Common myeloid progenitor, CD34-positive (primary cell): ENCODE measurements at regions not wholly inside any gene's neighbourhood (a gene's known extent, or its start where the extent isn't known, plus 50 kb on each side); places are given as distances from the start of the nearest gene placed in this dataset.

ENCODE experiments used
- CTCF ChIA-PET: fragments of 350-600 bp; sonication (Branson Sonifier 250); formaldehyde crosslinking; loops from one replicate; lab custom pipeline; 2021; ENCODE audit warnings: antibody characterized with exemption; lab: Charles Lee
- POLR2A ChIA-PET: fragments of 350-600 bp; sonication (Branson Sonifier 250); formaldehyde crosslinking; loops from one replicate; lab custom pipeline; 2021; ENCODE audit warnings: antibody characterized with exemption; lab: Charles Lee
- DNase-seq, 3 donors: peaks; one replicate each; pipeline versions ENCODE4 v3.0.0 to v3.0.0-alpha.2; 2013
- H3K27ac ChIP-seq, 2 experiments: 1 replicate in 1 of 2; 2 replicates in 1 of 2; pipeline ENCODE4 v1.7.0; 2013; ENCODE audit warnings: inconsistent platforms in 2 of 2, low read length in 2 of 2, mild to moderate bottlenecking in 2 of 2, low read depth in 1 of 2, moderate library complexity in 1 of 2; ENCODE audit not compliant: severe bottlenecking in 2 of 2, insufficient read depth in 1 of 2, poor library complexity in 1 of 2
- H3K27me3 ChIP-seq, 5 experiments: replicated peaks in 2 of 5; 1 replicate in 3 of 5; 2 replicates in 2 of 5; pipeline versions ENCODE4 v1.6.1 to v1.7.0; 2013; ENCODE audit warnings: low read length in 4 of 5, mild to moderate bottlenecking in 2 of 5, moderate library complexity in 2 of 5, inconsistent platforms in 1 of 5; ENCODE audit not compliant: insufficient read depth in 5 of 5, control insufficient read depth in 4 of 5
- H3K36me3 ChIP-seq, 4 experiments: 1 replicate in 2 of 4; 2 replicates in 2 of 4; pipeline versions ENCODE4 v1.6.1 to v1.7.0; 2013; ENCODE audit warnings: low read length in 3 of 4, control low read depth in 1 of 4, mild to moderate bottlenecking in 1 of 4; ENCODE audit not compliant: control insufficient read depth in 4 of 4, insufficient read depth in 4 of 4
- H3K4me1 ChIP-seq, 4 experiments: 1 replicate in 3 of 4; 2 replicates in 1 of 4; pipeline versions ENCODE4 v1.6.1 to v1.7.1; 2013; ENCODE audit warnings: low read length in 3 of 4, mild to moderate bottlenecking in 3 of 4, control low read depth in 1 of 4, inconsistent platforms in 1 of 4, moderate library complexity in 1 of 4; ENCODE audit not compliant: control insufficient read depth in 4 of 4, insufficient read depth in 4 of 4; ENCODE audit errors: control extremely low read depth in 1 of 4
- H3K4me3 ChIP-seq, 7 experiments: 1 replicate in 4 of 7; 2 replicates in 3 of 7; pipeline versions ENCODE4 v1.5.1 to v1.7.0; 2013; ENCODE audit warnings: mild to moderate bottlenecking in 7 of 7, low read length in 6 of 7, moderate library complexity in 6 of 7, inconsistent platforms in 2 of 7, low read depth in 2 of 7, control low read depth in 1 of 7; ENCODE audit not compliant: insufficient read depth in 4 of 7, control insufficient read depth in 1 of 7; ENCODE audit errors: extremely low read depth in 1 of 7
- H3K9me3 ChIP-seq, 5 experiments: 1 replicate in 4 of 5; 2 replicates in 1 of 5; pipeline versions ENCODE4 v1.6.1 to v1.7.1; 2013; ENCODE audit warnings: low read length in 4 of 5, mild to moderate bottlenecking in 2 of 5, inconsistent platforms in 1 of 5, low read depth in 1 of 5, moderate library complexity in 1 of 5; ENCODE audit not compliant: control insufficient read depth in 4 of 5, insufficient read depth in 2 of 5; ENCODE audit errors: control extremely low read depth in 1 of 5
- WGBS: methylation state at CpG from one replicate; pipeline ENCODE4 v1.1.5; 2013; ENCODE audit not compliant: insufficient coverage; 5-methylcytosine and 5-hydroxymethylcytosine counted together

GRCh38 chr7:93725954-93726353 is 151.4 kb upstream of the CALCR start:
- POLR2A ChIA-PET, result no interaction called here
- DNase-seq, result no peak
- H3K4me3 ChIP-seq, result no peak overlapping the region
- 92% methylated on average over 1 of the region's 4 CpGs for WGBS
- no peaks in the 10 kb centered on the region for H3K4me1 ChIP-seq
- H3K9me3 ChIP-seq, result no peaks in the 10 kb centered on the region
- H3K36me3 ChIP-seq, result no peaks in the 10 kb centered on the region
- H3K27ac ChIP-seq, result no peak overlapping the region
- CTCF ChIA-PET, result no interaction called here
- peaks cover 0 to 5% (median 0%) of the 10 kb centered on the region in 5 experiments for H3K27me3 ChIP-seq

DNA sequence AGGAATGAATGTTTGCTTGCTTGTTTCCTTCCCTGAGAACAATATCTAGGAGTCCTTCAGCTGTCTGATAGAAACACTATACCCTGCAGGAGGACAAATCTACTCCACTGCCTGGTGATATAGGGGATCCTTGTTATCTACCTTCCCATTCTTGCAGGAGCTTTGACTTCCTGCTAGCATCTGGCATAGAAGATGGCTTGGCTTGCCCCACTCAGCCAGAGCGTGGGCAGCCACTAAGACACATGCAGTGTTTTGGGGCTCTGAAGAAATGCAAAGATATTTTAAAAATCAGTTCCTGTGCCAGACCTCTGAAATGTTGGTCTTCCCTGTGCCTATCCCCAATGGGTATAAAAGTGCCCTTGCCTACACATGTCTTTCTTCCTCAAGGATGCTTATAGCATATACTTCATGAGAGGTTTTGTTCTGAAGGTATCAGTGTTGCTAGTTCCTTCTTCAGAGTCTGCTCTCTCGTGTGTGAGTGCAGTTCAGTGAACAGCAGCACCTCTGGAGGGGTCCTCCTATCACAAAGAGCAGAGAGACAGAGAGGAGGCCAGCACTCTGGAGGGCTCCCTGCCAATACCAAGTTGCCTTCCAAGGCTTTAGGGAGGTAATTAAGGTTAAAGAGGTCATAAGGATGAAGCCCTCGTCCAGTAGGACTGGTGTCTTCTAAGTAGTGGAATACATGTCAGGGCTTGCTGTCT is 149.1 kb upstream of the CALCR start:
- H3K4me1 ChIP-seq, result no peaks in the 10 kb centered on the region
- H3K36me3 ChIP-seq, result no peaks in the 10 kb centered on the region
- peaks cover 0 to 3% (median 0%) of the 10 kb centered on the region in 5 experiments for H3K27me3 ChIP-seq
- H3K4me3 ChIP-seq, result no peak overlapping the region
- 100% methylated on average over 2 of the region's 3 CpGs for WGBS
- H3K9me3 ChIP-seq, result no peaks in the 10 kb centered on the region
- H3K27ac ChIP-seq, result no peak overlapping the region
- DNase-seq, result no peak
- ChIA-PET CTCF (no interaction called here), POLR2A (no interaction called here)

DNA sequence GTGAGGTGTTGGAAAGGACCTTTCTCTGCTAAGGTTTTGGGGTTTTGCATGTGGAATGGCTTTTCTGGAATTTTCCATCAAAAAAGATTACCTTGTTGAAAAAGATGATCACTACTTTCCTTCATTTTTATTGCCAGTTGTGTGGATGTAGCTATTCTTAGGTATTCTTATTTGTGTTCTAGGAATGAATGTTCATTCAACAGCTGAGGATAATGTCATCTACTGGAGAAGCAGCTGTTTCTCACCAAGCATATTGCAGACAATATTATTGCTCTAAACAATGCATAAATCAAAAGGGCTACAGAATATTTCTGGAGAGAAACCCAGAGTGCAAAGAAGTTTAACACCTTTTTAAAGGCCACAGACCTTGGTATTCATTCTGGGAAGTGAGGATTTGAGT is 145.6 kb upstream of the CALCR start:
- Histone ChIP-seq H3K36me3 (no peaks in the 10 kb centered on the region), H3K4me3 (no peak overlapping the region), H3K27me3 (peaks cover 0 to 6% (median 0%) of the 10 kb centered on the region in 5 experiments), H3K9me3 (no peaks in the 10 kb centered on the region), H3K4me1 (no peaks in the 10 kb centered on the region), H3K27ac (no peak overlapping the region)
- ChIA-PET POLR2A (no interaction called here), CTCF (interaction anchor here (1.1 to 1.3 kb wide), 2 partner anchors 10 to 33 kb away, joined by 3 read pairs; no protein-coding TSS in a partner anchor)
- no peak for DNase-seq

- ChIA-PET POLR2A (no interaction called here), CTCF (interaction anchor here (1.1 to 1.3 kb wide), 2 partner anchors 11 to 33 kb away, joined by 3 read pairs; no protein-coding TSS in a partner anchor)
- Histone ChIP-seq H3K27ac (no peak overlapping the region), H3K27me3 (peaks cover 0 to 7% (median 0%) of the 10 kb centered on the region in 5 experiments), H3K4me3 (no peak overlapping the region), H3K36me3 (no peaks in the 10 kb centered on the region), H3K4me1 (no peaks in the 10 kb centered on the region), H3K9me3 (no peaks in the 10 kb centered on the region)
- 100% methylated on average over 1 of the region's 1 CpG for WGBS
- DNase-seq, result no peak
Observed at GRCh38 chr7:93719546-93719945, 145.0 kb upstream of the CALCR start.

- H3K36me3 ChIP-seq, result no peaks in the 10 kb centered on the region
- H3K9me3 ChIP-seq, result no peaks in the 10 kb centered on the region
- no peak overlapping the region for H3K27ac ChIP-seq
- POLR2A ChIA-PET, result no interaction called here
- WGBS, result no CpG with 5 or more reads among the region's 1 CpG
- H3K27me3 ChIP-seq, result peaks cover 0 to 24% (median 4%) of the 10 kb centered on the region in 5 experiments
- peak in 2 of 3 donors; percentile 8 to 10 for DNase-seq
- H3K4me1 ChIP-seq, result no peaks in the 10 kb centered on the region
- CTCF ChIA-PET, result interaction anchor here (1.1 to 1.2 kb wide), 2 partner anchors 82 to 718 kb away, joined by 3 to 4 read pairs; no protein-coding TSS in a partner anchor
- no peak overlapping the region for H3K4me3 ChIP-seq
Observed at GRCh38 chr7:93717217-93717900, 142.8 kb upstream of the CALCR start.

- H3K9me3 ChIP-seq, result no peaks in the 10 kb centered on the region
- DNase-seq, result peak; percentile 49 to 65 (median 58)
- H3K36me3 ChIP-seq, result no peaks in the 10 kb centered on the region
- H3K27ac ChIP-seq, result no peak overlapping the region
- H3K4me1 ChIP-seq, result no peaks in the 10 kb centered on the region
- POLR2A ChIA-PET, result no interaction called here
- CTCF ChIA-PET, result interaction anchor here (0.6 to 1.9 kb wide), 7 partner anchors 10 to 580 kb away, joined by 3 to 6 read pairs (median 3); no protein-coding TSS in a partner anchor
- H3K4me3 ChIP-seq, result no peak overlapping the region
- 18% methylated on average over 4 of the region's 6 CpGs for WGBS
- peaks cover 0 to 27% (median 4%) of the 10 kb centered on the region in 5 experiments for H3K27me3 ChIP-seq
Observed at GRCh38 chr7:93715234-93715633, 140.7 kb upstream of the CALCR start.

DNA sequence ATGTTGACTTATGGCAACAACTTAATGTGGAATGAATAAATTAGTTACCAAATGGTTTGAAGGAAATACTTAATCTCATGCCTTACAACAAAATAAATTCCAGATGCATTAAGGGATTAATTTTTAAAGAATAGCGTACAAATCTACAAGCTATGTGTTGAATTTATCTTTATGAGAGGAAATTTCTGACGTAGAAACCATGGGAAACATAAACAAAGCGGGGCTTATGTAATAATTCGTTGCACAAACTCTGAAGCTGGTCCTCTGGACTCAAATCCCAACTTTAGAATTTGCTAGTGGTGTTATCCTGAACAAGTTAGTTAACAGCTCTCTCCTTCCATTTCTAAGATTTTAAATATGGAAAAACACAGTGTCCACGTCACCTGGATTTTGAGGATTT is 137.4 kb upstream of the CALCR start:
- no peak for DNase-seq
- ChIA-PET POLR2A (no interaction called here), CTCF (no interaction called here)
- WGBS, result 89% methylated on average over 5 of the region's 5 CpGs
- no peaks in the 10 kb centered on the region for H3K4me1 ChIP-seq
- no peaks in the 10 kb centered on the region for H3K9me3 ChIP-seq
- H3K4me3 ChIP-seq, result no peak overlapping the region
- H3K36me3 ChIP-seq, result no peaks in the 10 kb centered on the region
- peaks cover 0 to 21% (median 4%) of the 10 kb centered on the region in 5 experiments for H3K27me3 ChIP-seq
- H3K27ac ChIP-seq, result no peak overlapping the region
